CD4-positive, alpha-beta T cell (primary cell): ENCODE measurements at regions not wholly inside any gene's neighbourhood (a gene's known extent, or its start where the extent isn't known, plus 50 kb on each side); places are given as distances from the start of the nearest gene placed in this dataset.

Source experiments
- ATAC-seq: fragments of 200-7000 bp; cut with Tn5 transposase; one replicate; pipeline ENCODE4 v1.10.0; 2022; ENCODE audit warnings: mild to moderate bottlenecking; ENCODE audit not compliant: poor library complexity
- CTCF ChIA-PET: fragments of 350-600 bp; sonication (Branson Sonifier 250); formaldehyde crosslinking; loops from one replicate; lab custom pipeline; 2021; ENCODE audit warnings: antibody characterized with exemption, inconsistent platforms; lab: Charles Lee
- POLR2A ChIA-PET: fragments of 350-600 bp; sonication (Branson Sonifier 250); formaldehyde crosslinking; loops from one replicate; lab custom pipeline; 2021; ENCODE audit warnings: antibody characterized with exemption, inconsistent platforms; lab: Charles Lee
- DNase-seq, 14 experiments: peaks; one replicate each; pipeline ENCODE4 v3.0.0-alpha.2; 2013 to 2020; ENCODE audit warnings: mixed read lengths in 2 of 14
- H3K27ac ChIP-seq, 2 donors: one replicate each; pipeline versions ENCODE4 v1.5.1 to v1.7.0; 2013; ENCODE audit warnings: low read length in 2 of 2, low read depth in 1 of 2, mild to moderate bottlenecking in 1 of 2
- H3K27me3 ChIP-seq, 2 experiments: 1 replicate in 1 of 2; 2 replicates in 1 of 2; pipeline versions ENCODE4 v1.6.1 to v1.7.0; 2013; ENCODE audit warnings: low read length in 2 of 2, control low read depth in 1 of 2, mild to moderate bottlenecking in 1 of 2, moderate library complexity in 1 of 2; ENCODE audit not compliant: insufficient read depth in 2 of 2, control insufficient read depth in 1 of 2
- H3K36me3 ChIP-seq: one replicate; pipeline ENCODE4 v1.6.1; 2013; ENCODE audit warnings: low read length, control low read depth; ENCODE audit not compliant: insufficient read depth
- H3K4me1 ChIP-seq: one replicate; pipeline ENCODE4 v1.6.1; 2013; ENCODE audit warnings: low read length, control low read depth; ENCODE audit not compliant: insufficient read depth
- H3K4me3 ChIP-seq: one replicate; pipeline ENCODE4 v1.5.1; 2013; ENCODE audit warnings: mild to moderate bottlenecking, low read length, moderate library complexity
- H3K9me3 ChIP-seq, 2 experiments: 1 replicate in 1 of 2; 2 replicates in 1 of 2; pipeline versions ENCODE4 v1.6.1 to v1.7.0; 2013; ENCODE audit warnings: low read length in 2 of 2, mild to moderate bottlenecking in 2 of 2, control low read depth in 1 of 2, moderate library complexity in 1 of 2; ENCODE audit not compliant: control insufficient read depth in 1 of 2, insufficient read depth in 1 of 2
- H3K27ac Mint-ChIP-seq: one replicate; pipeline ENCODE4 v1.8.0; 2020; ENCODE audit warnings: mixed read lengths
- H3K27me3 Mint-ChIP-seq: one replicate; pipeline ENCODE4 v1.8.0; 2021; ENCODE audit warnings: mixed read lengths
- H3K36me3 Mint-ChIP-seq: one replicate; pipeline ENCODE4 v1.8.0; 2021; ENCODE audit warnings: low read depth, mixed read lengths
- H3K4me1 Mint-ChIP-seq: one replicate; pipeline ENCODE4 v1.8.0; 2021; ENCODE audit warnings: low read depth, mixed read lengths
- H3K4me3 Mint-ChIP-seq: one replicate; pipeline ENCODE4 v1.8.0; 2020; ENCODE audit warnings: mild to moderate bottlenecking, mixed read lengths
- H3K9me3 Mint-ChIP-seq: one replicate; pipeline ENCODE4 v1.8.0; 2020; ENCODE audit warnings: mixed read lengths
- CTCF ChIP-seq: fragments of 200-600 bp; IDR thresholded peaks from one replicate; pipeline ENCODE4 v1.8.0; 2022; ENCODE audit warnings: antibody characterized with exemption, mild to moderate bottlenecking
- intact Hi-C, 2 experiments: fragments of 100-400 bp; cut with DNase I in 1 of 2; cut with micrococcal nuclease in 1 of 2; formaldehyde crosslinking; loops; one replicate each; pipeline versions ENCODE4 v1.15.1 to v1.9.0; 2023 to 2025; cut with DNase I, micrococcal nuclease

DNA sequence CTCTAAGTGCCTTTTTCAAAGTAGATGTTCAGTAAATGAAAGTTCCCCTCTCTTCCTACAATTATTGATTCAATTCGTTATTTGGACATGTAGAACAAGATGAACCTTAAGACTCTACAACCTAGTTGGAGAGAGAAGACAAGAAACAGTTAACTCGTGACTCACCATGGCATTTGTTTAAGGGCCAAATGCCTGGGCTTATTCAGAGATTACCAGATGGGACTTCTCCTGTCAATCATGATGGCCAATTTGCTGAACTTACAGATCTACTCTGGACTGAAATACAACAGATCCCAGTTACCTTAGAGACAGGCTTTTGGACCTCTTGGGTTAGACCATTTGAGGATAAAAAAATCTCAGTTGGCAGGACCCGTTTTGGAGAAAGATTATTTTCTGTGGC, 93.5 kb downstream of the C1orf94 start:
- H3K27ac ChIP-seq = no peak overlapping the region
- TF ChIP-seq CTCF = no peak
- DNase-seq = no peak
- Mint-ChIP-seq H3K27me3 (peaks cover 28% of the 10 kb centered on the region), H3K27ac (no peak overlapping the region), H3K36me3 (no peaks in the 10 kb centered on the region), H3K4me3 (no peak overlapping the region), H3K4me1 (no peaks in the 10 kb centered on the region), H3K9me3 (no peaks in the 10 kb centered on the region)
- no peak for ATAC-seq
- H3K27me3 ChIP-seq = peaks cover 0 to 8% of the 10 kb centered on the region in 2 experiments
- H3K36me3 ChIP-seq = no peaks in the 10 kb centered on the region
- intact Hi-C loops = no loop called here
- ChIA-PET CTCF (no interaction called here), POLR2A (no interaction called here)
- H3K9me3 ChIP-seq = peaks cover 0 to 9% of the 10 kb centered on the region in 2 experiments
- no peaks in the 10 kb centered on the region for H3K4me1 ChIP-seq
- no peak overlapping the region for H3K4me3 ChIP-seq

DNA sequence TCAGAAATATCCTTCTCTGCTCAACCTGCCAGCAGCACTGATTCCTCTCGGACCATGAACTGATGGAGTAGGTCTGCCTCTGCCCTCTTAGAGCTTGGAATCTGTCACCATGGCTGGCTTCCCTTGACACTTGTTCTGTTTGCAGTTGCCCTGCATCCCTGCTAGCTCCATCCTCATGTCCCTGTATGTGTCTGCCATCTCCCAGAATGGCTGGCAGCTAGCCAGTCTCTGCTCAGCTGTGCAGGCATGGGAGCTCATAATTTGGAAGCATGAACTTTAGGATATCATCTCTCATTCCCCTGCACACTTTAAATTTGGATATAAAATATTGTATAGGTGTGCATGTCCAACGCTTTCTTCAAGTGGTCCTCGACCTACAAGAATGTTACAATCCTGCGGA, 95.4 kb downstream of the C1orf94 start:
- no peak overlapping the region for H3K4me3 Mint-ChIP-seq
- H3K4me3 ChIP-seq = no peak overlapping the region
- H3K27ac Mint-ChIP-seq = no peak overlapping the region
- ChIA-PET POLR2A (no interaction called here), CTCF (no interaction called here)
- no peaks in the 10 kb centered on the region for H3K36me3 Mint-ChIP-seq
- no peak overlapping the region for H3K27ac ChIP-seq
- ATAC-seq (no peak), DNase-seq (no peak)
- H3K27me3 ChIP-seq = peaks cover 0 to 6% of the 10 kb centered on the region in 2 experiments
- no peaks in the 10 kb centered on the region for H3K36me3 ChIP-seq
- peaks cover 22% of the 10 kb centered on the region for H3K27me3 Mint-ChIP-seq
- no peaks in the 10 kb centered on the region for H3K4me1 Mint-ChIP-seq
- peaks cover 0 to 6% of the 10 kb centered on the region in 2 experiments for H3K9me3 ChIP-seq
- H3K4me1 ChIP-seq = no peaks in the 10 kb centered on the region
- no peaks in the 10 kb centered on the region for H3K9me3 Mint-ChIP-seq
- no peak for TF ChIP-seq CTCF
- intact Hi-C loops = no loop called here

GRCh38 chr1:34275150-34275549, 98.4 kb downstream of the C1orf94 start:
- H3K4me1 ChIP-seq = no peaks in the 10 kb centered on the region
- ATAC-seq (no peak), DNase-seq (no peak)
- Mint-ChIP-seq H3K27me3 (peaks cover 9% of the 10 kb centered on the region), H3K4me1 (no peaks in the 10 kb centered on the region), H3K36me3 (no peaks in the 10 kb centered on the region), H3K27ac (no peak overlapping the region), H3K4me3 (no peak overlapping the region), H3K9me3 (no peaks in the 10 kb centered on the region)
- no peak overlapping the region for H3K4me3 ChIP-seq
- intact Hi-C loops = no loop called here
- no peak for TF ChIP-seq CTCF
- H3K27ac ChIP-seq = no peak overlapping the region
- CTCF ChIA-PET = no interaction called here
- POLR2A ChIA-PET = no interaction called here
- H3K36me3 ChIP-seq = no peaks in the 10 kb centered on the region
- peaks cover 0 to 6% of the 10 kb centered on the region in 2 experiments for H3K9me3 ChIP-seq
- peaks cover 0 to 6% of the 10 kb centered on the region in 2 experiments for H3K27me3 ChIP-seq
